ENCODE measurements at regions not wholly inside any gene's neighbourhood (a gene's known extent, or its start where the extent isn't known, plus 50 kb on each side); places are given as distances from the start of the nearest gene placed in this dataset.

- DNase-seq = no peak
Measured at GRCh38 chrX:39821709-39822095, 276.1 kb downstream of the BCOR start.

DNA sequence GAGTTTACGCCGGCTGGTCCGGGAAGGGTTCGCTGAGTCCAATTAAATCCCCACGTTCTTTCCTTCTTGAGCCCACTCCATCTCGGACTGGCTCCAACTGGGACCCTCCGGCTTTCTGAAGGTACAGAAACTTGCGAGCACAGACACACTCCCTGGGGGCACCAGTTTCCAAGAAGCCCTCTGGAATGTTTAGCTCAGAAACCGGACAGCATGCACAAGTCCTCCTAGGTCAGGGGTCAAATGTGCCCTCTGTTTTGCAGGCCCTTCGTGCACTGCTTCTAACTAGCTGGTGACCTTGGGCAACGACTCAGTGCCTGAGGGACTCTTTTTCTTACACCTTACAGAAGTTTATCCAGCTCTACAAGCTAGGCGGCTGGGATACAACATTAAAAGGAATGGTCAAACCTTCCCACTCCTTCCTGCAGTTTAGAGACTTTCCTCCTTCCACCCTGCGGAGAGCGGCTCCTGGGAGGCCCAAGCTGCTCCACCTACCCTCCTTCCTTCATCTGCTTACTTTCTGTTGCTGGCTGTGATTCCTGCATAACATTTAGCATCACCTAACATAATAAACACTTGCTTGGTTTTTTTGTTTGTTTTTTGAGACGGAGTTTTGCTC lies 275.5 kb downstream of the BCOR start:
- no peak for DNase-seq

DNA sequence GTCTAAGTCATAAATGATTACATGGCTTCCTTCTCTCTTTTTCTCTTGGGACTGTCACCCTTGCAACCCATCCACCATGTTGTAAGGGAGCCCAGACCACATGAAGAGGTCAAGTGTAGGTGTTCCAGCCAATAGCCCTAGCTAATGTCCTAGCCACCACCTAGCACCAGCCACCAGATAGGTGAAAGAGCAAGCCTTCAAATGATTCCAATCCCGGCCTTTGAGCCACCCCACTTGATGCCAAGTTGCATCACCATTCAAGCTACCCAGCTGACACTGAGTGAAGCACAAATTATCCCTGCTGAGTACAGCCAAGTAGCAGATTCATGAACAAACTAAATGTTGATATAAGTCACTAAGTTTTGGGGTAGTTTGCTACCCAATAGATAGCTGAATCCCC lies 274.3 kb downstream of the BCOR start:
- no peak for DNase-seq

DNA sequence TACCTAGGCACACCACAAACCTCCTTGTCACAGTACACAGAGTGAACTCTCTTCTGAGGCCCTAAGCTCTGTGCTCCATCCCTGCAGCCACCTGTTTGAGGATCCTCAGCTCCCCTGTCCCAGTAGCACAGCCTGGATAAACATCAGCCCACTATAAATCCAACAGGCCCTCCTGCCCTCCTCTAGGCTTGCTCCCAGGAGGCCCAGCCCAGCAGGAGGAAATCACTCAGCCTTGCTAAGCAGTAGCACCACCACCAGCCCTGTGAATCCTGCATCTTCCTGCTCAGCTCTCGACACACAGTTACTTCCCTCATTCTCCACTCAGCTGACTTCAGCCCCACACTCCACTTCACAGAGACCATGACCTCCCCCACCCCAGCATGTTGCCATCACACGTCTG lies 273.9 kb downstream of the BCOR start:
- DNase-seq = no peak

DNA sequence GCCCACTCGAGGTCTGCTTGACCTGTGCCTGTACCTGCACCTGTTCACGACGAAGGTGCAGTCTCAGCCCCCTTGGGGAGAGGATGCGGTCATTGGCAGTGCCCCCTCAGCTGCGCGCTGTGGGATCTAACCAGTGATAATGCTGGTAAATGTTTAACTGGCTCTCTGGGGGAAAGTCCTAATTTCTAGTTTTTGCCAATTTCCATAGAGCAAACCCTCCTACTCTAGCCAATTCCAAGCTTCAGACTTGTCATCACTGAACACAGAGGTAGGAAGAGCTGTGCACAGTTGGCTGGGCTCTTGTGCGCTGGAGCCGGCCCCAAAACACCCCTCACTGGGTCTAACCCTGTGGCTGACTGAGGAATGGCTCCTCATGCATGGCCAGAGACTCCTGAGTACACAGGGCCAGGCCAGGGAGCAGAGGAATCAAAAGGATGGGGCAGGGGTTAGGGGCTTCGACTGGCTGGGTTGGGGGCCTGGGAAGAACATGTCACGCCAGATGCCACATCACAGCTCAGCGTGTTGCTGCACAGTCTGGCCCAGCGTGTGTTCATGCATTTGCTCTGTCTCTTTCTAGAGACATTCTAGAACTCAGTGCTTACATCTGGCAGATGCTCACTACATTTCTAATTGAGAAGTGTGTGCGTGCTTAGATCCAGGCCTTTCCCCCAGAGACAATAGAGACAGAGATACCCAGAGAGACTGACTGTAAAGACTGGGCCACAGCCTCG lies 270.8 kb downstream of the BCOR start:
- DNase-seq = no peak

DNA sequence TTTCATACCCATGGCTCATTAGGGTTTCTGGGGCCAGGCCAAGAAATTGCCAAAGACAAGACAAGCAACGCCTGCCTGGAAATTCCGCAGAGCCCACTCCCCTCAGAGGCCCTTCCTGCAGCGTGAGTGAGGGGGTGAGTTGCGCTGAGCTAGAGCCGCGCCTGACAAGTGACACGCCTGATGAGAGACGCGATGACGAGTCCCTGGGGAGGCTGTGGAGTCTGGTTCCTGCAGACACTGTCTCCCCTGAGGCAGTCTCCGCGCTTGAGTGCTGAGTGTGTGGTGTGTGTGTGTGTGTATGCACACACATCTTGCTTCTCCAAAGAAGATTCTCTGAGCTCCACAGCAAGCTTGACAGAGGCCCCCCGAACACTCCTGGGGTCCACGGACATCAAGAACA lies 269.8 kb downstream of the BCOR start:
- no peak for DNase-seq

GRCh38 chrX:39828971-39829370 lies 268.8 kb downstream of the BCOR start:
- no peak for DNase-seq

GRCh38 chrX:39829965-39830364 lies 267.8 kb downstream of the BCOR start:
- DNase-seq = no peak

GRCh38 chrX:39830414-39830813 lies 267.3 kb downstream of the BCOR start:
- DNase-seq = no peak

DNA sequence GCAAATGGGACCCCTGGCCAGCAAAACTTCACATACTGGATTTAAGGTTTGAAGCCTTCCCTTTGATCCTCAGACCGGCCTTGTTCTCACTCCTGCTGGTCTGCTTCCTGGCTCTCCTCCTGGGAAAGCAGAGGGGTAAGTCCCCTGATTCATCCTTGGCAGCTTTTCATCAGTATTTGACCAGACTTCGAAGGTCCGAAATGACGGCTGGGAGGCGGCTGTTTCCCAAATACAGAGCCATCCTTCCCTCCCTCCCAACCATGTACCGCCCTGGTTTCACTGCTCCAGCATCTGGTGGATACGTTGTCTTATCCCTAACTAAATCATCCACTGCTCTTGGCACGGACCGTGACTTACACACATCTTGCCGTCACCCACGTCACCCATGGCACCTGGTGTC lies 265.5 kb downstream of the BCOR start:
- DNase-seq = no peak

GRCh38 chrX:39834600-39834999 lies 263.2 kb downstream of the BCOR start:
- DNase-seq = no peak

GRCh38 chrX:39835241-39835640 lies 262.5 kb downstream of the BCOR start:
- DNase-seq = no peak

- no peak for DNase-seq
Measured at GRCh38 chrX:39835776-39836175, 262.0 kb downstream of the BCOR start.

DNA sequence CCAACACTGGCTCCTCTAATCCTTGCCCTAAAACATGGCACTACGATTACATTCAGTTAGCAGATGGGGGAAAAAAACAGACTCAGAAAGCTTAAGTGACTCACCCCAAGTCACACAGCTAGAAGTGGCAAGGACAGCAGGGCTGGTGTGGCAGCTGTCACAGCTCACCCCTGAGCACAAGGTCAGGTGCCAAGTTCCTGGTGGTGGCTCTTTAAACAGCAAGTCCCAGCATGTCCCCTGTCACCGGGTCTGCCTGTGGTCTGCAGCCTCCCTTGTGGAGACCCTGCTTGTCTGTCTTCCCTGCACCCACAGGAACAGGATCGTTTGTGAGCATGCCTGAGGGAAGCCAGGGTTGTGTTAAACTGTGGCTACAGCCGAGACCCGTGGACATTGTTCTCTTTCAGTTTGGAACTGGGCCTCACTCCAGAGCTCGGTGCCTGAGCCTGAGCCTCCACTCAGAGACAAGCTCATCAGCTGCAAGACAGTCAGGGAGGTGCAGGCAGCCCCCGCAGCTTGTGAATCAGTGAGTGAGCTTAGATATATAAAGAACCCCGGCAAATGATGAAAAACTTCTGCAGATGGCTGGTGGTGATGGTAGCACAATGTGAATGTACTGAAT lies 260.8 kb downstream of the BCOR start:
- no peak for DNase-seq

- DNase-seq = no peak
Measured at GRCh38 chrX:39837688-39838087, 260.1 kb downstream of the BCOR start.

- DNase-seq = no peak
Measured at GRCh38 chrX:39839371-39839770, 258.4 kb downstream of the BCOR start.

DNA sequence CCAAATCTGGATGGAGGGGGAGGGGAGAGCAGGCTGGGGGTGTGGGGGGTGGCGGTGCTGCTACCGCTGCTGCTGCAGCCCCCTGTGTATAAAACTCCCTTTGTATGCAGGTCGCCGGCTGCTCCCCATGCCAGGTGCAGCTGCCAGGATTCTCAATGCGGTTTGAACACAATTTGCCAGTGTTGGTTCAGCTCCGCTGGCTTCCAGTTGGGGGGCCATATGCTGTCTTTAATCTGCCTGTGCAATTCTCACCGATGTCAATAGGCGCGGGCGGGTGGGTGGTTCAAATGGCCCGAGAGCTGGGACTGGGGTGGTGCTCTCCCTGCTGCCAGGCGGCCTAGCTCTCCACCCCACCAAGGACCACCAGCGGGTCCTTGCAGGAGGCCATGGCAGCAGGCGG lies 257.6 kb downstream of the BCOR start:
- no peak for DNase-seq

GRCh38 chrX:39840581-39841093 lies 257.1 kb downstream of the BCOR start:
- DNase-seq = no peak

- no peak for DNase-seq
Measured at GRCh38 chrX:39841604-39842003, 256.2 kb downstream of the BCOR start.

- no peak for DNase-seq
Measured at GRCh38 chrX:39842281-39842973, 255.3 kb downstream of the BCOR start.

GRCh38 chrX:39843318-39843717 lies 254.4 kb downstream of the BCOR start:
- no peak for DNase-seq

DNA sequence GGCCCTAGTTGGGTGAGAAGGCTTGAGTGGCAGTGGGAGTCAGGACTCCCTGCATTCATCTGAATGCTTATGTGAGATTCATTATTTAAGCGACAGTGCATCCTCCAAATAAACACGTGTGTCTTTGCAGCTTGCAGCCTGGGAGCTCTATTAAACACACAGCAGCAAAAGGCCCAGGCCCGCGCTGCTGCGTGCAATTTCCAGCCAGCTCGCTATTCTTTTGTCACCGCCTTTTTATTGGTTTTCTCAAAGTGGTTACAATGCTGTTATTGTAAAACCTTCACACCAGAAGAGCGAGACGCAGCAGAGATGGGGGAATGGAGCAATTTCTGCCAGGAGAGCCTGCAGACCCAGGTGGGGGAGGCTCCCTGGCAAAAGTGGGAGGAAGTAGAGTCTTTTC lies 252.5 kb downstream of the BCOR start:
- DNase-seq = no peak

DNA sequence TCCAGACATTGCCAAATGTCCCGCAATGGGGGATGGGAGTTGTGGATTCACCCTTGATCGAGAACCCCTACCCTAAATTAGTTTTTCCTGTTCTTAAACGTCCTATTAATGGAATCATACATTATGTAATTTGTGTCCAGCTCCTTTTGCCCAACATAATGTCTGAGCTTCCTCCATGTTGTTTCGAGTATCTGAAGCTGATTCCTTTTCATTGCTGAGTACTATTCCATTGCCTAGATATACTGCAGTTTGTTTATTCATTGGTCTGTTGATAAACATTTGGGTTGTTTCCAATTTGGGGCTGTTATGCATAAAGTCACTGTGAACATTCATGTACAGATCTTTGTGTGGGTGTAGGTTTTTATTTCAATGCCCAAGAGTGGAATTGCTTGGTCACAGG lies 251.3 kb downstream of the BCOR start:
- no peak for DNase-seq

- no peak for DNase-seq
Measured at GRCh38 chrX:39848243-39848642, 249.5 kb downstream of the BCOR start.

Measured in T-helper 9 cell (primary cell).